ENCODE measurements at regions not wholly inside any gene's neighbourhood (a gene's known extent, or its start where the extent isn't known, plus 50 kb on each side); places are given as distances from the start of the nearest gene placed in this dataset.

DNA sequence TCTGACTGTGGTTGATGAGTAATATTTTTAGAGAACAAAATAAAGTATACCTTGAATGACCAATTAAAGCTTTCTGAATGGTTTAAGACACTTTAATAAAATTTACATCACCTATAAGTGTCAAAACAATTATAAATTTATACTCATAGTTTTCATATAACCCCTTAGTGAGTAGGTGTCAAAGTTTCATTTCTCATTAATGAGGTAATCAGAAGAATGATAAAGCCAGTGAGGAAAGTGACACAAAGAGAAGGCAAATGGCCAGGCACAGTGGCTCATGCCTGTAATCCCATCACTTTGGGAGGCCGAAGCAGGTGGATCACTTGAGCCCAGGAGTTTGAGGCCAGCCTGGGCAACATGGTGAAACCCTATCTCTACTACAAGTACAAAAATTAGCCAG is 60.8 kb upstream of the CTLA4 start:
- H3K36me3 ChIP-seq, result no peaks in the 10 kb centered on the region
- H3K9me3 ChIP-seq (replicated peaks), result 0 out of 2 replicates have a peak, but pooled peaks cover 2% of the 10 kb centered on the region
- H3K27ac ChIP-seq, result no peak overlapping the region
- no peak overlapping the region for H3K4me3 ChIP-seq
- DNase-seq (ENCODE audit: low read depth in 1 of 2, low spot score in 2 of 2), result no peak
- peaks cover 38% of the 10 kb centered on the region for H3K4me1 ChIP-seq (replicated peaks)
- no peaks in the 10 kb centered on the region for H3K27me3 ChIP-seq (replicated peaks)

DNA sequence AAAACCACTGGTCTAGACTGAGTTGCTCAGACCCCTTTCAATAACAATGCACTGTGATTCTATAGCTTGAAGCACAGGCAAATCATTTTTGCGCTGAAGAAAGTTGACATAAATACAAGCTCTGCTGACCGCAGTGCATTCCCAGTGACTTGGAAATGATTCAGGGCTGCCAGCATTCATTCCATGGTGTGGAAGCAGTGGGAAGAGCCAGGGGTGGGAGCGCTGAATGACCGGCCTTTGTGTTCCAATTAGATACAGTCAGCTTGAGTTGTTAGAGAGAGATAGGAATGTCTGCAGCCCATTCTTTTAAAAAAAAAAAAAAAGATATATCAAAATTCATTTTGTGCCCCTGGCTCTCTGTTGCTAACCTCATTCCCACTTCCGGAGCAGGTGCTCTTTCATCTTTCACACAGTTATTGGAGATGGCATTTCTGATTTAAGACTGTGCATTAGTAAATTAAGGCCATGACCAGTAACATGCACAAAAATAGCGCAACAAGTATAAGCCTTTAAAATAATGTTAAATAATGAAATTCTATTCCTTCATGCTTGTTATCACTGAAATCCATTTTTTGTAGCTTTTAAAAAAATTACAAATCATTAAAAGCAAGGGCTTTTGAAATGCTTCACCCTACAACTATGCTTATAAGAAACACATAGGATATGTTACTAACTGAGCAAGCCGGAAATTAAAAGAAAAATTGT is 59.4 kb upstream of the CTLA4 start:
- Histone ChIP-seq H3K36me3 (no peaks in the 10 kb centered on the region), H3K27ac (peak overlapping the region; percentile 33; the same call in 1 of the 2 replicates), H3K4me1 (replicated peaks) (peaks cover 42% of the 10 kb centered on the region), H3K9me3 (replicated peaks) (0 out of 2 replicates have a peak, but pooled peaks cover 2% of the 10 kb centered on the region), H3K4me3 (no peak overlapping the region), H3K27me3 (replicated peaks) (no peaks in the 10 kb centered on the region)
- DNase-seq (ENCODE audit: low read depth in 1 of 2, low spot score in 2 of 2), result peak; percentile 78 to 83

DNA sequence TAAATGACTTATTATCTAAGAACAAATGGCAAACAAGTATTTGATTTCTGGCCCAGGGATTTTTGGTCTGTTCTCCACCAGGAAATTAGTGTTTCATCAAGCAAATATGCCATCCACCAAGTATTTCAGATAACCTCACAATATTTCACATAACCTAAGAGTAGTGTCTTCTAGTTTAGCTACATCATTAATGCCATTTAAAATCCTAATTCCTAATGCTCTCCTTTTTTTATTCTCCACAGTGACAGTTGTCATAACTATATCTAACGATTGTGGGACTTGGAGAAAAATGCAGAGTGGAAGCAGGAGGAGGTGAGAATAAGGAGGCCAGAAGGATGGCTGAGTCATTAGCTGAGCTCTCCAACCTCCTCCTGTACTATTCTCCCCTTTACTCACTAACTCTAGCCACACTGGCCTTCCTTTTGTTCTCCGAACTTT is 58.5 kb upstream of the CTLA4 start:
- Histone ChIP-seq H3K9me3 (replicated peaks) (0 out of 2 replicates have a peak, but pooled peaks cover 2% of the 10 kb centered on the region), H3K36me3 (no peaks in the 10 kb centered on the region), H3K27ac (peak overlapping the region; percentile 7; the same call in 1 of the 2 replicates), H3K4me1 (replicated peaks) (peaks cover 42% of the 10 kb centered on the region), H3K4me3 (no peak overlapping the region), H3K27me3 (replicated peaks) (no peaks in the 10 kb centered on the region)
- DNase-seq (ENCODE audit: low read depth in 1 of 2, low spot score in 2 of 2), result peak in 1 of 2 experiments; percentile 26

DNA sequence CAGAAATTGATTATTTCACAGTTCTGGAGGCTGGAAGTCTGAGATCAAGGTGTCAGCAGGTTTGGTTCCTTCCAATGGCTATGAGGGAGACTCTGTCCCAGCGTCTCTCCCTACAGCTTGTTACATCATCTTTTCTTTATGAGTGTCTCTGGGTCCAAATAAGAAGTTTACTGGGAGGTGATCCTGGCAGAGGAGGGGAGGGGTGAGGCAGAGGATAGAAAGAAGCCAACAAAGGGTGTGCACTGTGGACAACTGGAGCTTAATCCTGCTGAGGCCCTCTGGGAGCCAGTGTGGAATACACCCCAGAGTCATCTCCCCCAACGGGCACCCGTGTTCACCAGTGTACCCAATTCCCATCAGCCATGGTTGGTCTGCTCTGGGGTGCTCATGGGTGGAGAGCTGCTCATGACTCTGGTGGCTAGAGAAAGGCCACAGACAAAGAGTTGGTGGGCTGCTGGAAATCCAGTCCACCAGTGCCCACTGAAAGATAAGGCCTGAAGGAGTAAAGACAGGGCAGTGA is 57.5 kb upstream of the CTLA4 start:
- Histone ChIP-seq H3K36me3 (no peaks in the 10 kb centered on the region), H3K9me3 (replicated peaks) (0 out of 2 replicates have a peak, but pooled peaks cover 2% of the 10 kb centered on the region), H3K27ac (no peak overlapping the region), H3K4me1 (replicated peaks) (peaks cover 38% of the 10 kb centered on the region), H3K27me3 (replicated peaks) (no peaks in the 10 kb centered on the region), H3K4me3 (no peak overlapping the region)
- DNase-seq (ENCODE audit: low read depth in 1 of 2, low spot score in 2 of 2), result no peak

DNA sequence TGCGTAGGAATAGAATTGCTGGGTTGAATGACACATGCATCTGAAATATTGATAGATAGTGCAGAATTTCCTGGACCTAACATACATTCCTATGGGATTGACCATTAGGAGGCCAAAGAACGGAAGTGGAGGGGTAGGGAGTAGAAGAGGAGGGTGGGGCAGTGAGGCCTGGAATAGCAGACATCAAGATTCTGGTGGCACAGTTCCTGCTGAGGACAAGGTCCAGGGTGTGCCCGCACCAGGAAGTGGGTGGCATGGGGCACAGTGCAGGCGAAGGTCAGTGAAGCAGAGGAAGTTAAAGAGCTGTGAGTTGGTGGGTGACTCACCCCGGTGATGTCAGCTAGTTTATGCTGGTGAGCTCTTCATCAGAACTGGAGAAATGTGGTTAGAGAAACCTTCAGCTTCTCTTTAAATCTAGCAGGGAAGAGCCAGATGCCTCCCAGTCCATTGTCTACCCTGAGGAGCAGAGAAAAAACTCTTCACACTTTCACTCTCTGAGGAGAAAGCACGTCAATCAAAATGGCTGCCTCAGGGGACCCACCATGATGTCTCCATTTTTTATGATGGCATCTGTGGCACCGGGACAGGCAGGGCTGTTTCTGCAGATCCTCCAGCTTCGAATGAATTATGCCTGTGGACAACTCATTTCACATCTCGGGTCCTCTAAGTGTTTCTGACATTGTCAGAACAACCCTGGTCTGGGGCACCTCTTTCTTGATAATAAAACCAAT is 55.9 kb upstream of the CTLA4 start:
- Histone ChIP-seq H3K36me3 (no peaks in the 10 kb centered on the region), H3K27ac (peak overlapping the region; percentile 47), H3K9me3 (replicated peaks) (no peaks in the 10 kb centered on the region), H3K4me3 (no peak overlapping the region), H3K27me3 (replicated peaks) (no peaks in the 10 kb centered on the region), H3K4me1 (replicated peaks) (peaks cover 45% of the 10 kb centered on the region)
- DNase-seq (ENCODE audit: low read depth in 1 of 2, low spot score in 2 of 2), result peak; percentile 79 to 85

DNA sequence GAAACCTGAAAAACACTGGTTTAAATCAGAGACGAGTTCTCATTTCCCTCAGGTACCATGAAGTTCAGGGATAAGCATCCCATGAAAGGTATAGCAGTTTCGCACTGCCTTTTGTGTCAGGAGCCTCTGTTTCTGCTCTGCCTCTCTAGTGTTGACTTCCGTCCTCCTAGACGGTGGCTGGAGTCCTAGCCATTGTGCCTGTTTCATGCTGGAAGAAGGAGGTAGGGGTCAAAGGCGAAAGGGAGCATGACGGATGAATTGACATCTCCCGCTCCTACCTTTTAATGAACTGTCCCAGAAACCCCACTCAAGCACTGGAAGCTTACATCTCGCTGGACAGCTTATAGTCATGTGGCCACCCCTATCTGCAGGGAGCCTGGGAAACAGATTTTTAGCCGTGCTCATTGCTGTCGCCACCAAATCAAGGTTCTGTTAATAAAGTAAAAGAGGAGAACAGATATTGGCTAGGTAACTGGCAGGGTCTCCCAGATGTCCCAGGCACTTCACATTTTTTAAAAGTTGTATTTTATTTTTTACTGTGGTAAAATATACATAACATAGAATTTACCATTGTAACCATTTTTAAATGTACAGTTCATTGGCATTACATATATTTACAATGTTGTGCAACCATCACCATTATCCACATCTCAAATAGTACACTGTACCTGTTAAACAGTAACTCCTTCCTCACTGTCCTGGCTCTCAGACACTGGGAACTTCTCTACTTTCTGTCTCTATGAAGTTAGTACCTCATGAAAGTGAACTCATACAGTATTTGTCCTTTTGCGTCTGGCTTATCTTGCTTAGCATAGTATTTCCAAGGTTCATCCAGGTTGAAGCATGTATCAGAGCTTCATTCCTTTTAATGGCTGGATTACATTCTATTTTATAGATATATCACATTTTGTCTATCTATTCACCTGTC is 55.0 kb upstream of the CTLA4 start:
- peaks cover 42% of the 10 kb centered on the region for H3K4me1 ChIP-seq (replicated peaks)
- DNase-seq (ENCODE audit: low read depth in 1 of 2, low spot score in 2 of 2), result no peak
- H3K36me3 ChIP-seq, result no peaks in the 10 kb centered on the region
- no peaks in the 10 kb centered on the region for H3K9me3 ChIP-seq (replicated peaks)
- H3K4me3 ChIP-seq, result no peak overlapping the region
- H3K27ac ChIP-seq, result peak overlapping the region; percentile 47
- H3K27me3 ChIP-seq (replicated peaks), result no peaks in the 10 kb centered on the region

DNA sequence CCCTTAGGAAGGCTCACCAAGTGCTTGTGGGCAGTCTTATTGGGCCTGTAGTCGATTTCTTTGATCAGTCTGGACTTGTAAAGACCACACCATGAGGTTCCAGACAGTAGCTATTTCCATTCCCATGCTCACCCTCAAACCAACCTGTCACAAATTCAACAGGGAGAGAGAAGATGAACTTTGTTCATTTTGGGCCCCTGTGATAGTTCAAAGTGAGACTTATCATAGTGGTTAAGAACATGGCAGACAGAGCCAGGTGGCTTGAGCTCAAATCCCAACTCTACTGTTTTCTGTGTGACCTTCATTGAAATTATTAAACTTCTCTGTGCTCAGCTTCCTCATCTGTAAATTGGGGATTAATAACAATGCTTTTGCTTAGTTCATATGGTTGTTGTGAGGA is 53.9 kb upstream of the CTLA4 start:
- DNase-seq (ENCODE audit: low read depth in 1 of 2, low spot score in 2 of 2), result no peak
- H3K27me3 ChIP-seq (replicated peaks), result no peaks in the 10 kb centered on the region
- no peak overlapping the region for H3K27ac ChIP-seq
- H3K36me3 ChIP-seq, result no peaks in the 10 kb centered on the region
- H3K4me3 ChIP-seq, result no peak overlapping the region
- H3K4me1 ChIP-seq (replicated peaks), result peaks cover 33% of the 10 kb centered on the region
- H3K9me3 ChIP-seq (replicated peaks), result no peaks in the 10 kb centered on the region

DNA sequence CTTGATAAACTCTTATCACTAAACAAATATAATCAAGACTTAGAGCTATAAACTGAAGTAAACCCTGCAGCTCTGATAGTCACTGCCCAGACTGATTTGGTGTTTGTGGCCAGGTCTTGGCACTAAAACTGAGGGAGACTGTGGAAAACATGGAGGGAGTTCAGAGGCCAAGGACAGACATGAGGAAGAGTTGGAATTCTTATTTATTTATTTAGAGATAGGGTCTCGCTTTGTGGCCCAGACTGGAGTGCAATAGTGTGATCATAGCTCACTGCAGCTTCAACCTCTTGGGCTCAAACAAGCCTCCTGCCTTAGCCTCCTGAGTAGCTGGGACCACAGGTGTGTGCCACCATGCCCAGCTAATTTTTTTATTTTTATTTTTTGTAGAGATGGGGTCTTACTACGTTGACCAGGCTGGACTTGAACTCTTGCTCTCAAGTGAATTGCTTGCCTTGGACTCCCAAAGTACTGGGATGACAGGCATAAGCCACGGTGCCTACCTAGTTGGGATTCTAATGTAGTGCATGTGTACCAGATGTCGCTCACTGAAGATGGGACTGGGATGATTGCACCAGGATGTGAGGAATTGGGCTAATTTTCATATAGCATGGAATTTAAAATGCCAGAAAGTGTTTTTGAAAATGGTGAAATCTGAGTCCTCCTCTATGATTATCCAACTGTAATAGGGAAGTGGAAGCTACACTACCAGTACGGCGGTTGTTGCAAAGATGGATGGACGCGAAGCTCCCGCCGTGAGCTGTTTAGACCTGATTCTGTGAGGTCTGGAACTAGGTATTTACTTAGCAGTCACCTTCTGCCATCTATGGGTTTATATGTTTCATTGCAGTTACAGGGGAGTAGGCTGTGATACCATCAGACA is 52.7 kb upstream of the CTLA4 start:
- Histone ChIP-seq H3K36me3 (no peaks in the 10 kb centered on the region), H3K9me3 (replicated peaks) (no peaks in the 10 kb centered on the region), H3K4me1 (replicated peaks) (peaks cover 21% of the 10 kb centered on the region), H3K27me3 (replicated peaks) (no peaks in the 10 kb centered on the region), H3K4me3 (no peak overlapping the region), H3K27ac (no peak overlapping the region)
- DNase-seq (ENCODE audit: low read depth in 1 of 2, low spot score in 2 of 2), result peak; percentile 50 to 55

DNA sequence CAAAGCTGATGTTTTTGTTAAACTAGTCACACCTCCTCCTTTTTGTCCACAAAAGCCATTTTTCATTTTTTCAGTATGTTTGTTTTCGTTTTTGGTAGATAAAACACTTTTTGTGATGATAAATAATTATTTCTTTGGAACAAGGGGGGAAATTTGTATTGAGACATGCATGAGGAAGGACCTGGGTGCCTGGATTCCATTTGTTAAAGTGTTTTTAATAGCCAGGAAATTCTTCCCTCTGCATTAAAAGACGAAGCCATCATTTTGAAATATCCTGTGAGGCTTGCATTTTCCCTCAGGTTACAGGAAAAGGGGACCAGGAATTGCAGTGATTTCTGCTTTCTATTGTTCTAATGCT is 52.1 kb upstream of the CTLA4 start:
- H3K4me1 ChIP-seq (replicated peaks), result peaks cover 21% of the 10 kb centered on the region
- H3K27me3 ChIP-seq (replicated peaks), result no peaks in the 10 kb centered on the region
- H3K9me3 ChIP-seq (replicated peaks), result no peaks in the 10 kb centered on the region
- H3K27ac ChIP-seq, result no peak overlapping the region
- H3K36me3 ChIP-seq, result no peaks in the 10 kb centered on the region
- no peak overlapping the region for H3K4me3 ChIP-seq
- no peak for DNase-seq (ENCODE audit: low read depth in 1 of 2, low spot score in 2 of 2)

DNA sequence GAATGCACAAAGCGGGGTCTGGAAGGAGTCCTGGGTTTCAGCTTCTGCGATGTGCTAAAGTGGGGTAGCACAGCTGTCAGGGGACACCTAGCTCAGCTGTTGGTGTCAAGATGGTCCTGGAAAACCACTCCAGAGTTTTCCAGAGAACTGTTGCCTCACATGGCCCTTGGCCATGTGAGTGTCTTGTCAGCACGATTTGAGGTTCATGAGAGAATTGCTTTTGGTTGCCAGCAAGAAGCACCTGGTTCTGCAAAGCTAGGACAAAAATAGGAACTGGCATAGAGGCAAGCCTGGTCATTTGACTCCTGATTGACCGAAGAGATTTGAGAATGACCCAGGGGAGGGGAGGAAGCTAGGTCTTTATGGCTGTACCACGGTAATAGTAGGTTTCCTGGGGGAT is 50.4 kb upstream of the CTLA4 start:
- Histone ChIP-seq H3K27me3 (replicated peaks) (no peaks in the 10 kb centered on the region), H3K9me3 (replicated peaks) (no peaks in the 10 kb centered on the region), H3K27ac (no peak overlapping the region), H3K36me3 (no peaks in the 10 kb centered on the region), H3K4me1 (replicated peaks) (peaks cover 9% of the 10 kb centered on the region), H3K4me3 (no peak overlapping the region)
- DNase-seq (ENCODE audit: low read depth in 1 of 2, low spot score in 2 of 2), result peak in 1 of 2 experiments; percentile 11
